AG09309 (cell line): ENCODE measurements at regions not wholly inside any gene's neighbourhood (a gene's known extent, or its start where the extent isn't known, plus 50 kb on each side); places are given as distances from the start of the nearest gene placed in this dataset.

ENCODE experiments used
- DNase-seq: peaks from one replicate; pipeline ENCODE4 v3.0.0-alpha.2; 2010; ENCODE audit warnings: low read depth
- H3K4me3 ChIP-seq: 2 replicates; pipeline ENCODE4 v1.5.1; 2011; ENCODE audit warnings: mild to moderate bottlenecking, low read depth, low read length, moderate library complexity; ENCODE audit not compliant: control insufficient read depth
- CTCF ChIP-seq: IDR thresholded peaks from 2 replicates; pipeline ENCODE4 v1.5.1; 2011; ENCODE audit warnings: mild to moderate bottlenecking, low read depth, low read length, inconsistent platforms; ENCODE audit not compliant: insufficient read depth, control insufficient read depth; ENCODE audit errors: missing control alignments

- DNase-seq = no peak
- no peak overlapping the region for H3K4me3 ChIP-seq
- no peak for TF ChIP-seq CTCF
Measured at GRCh38 chr12:12019881-12020280, 50.9 kb upstream of the BCL2L14 start.

- TF ChIP-seq CTCF = no peak
- no peak overlapping the region for H3K4me3 ChIP-seq
- DNase-seq = no peak
Measured at GRCh38 chr12:12020762-12021161, 50.0 kb upstream of the BCL2L14 start.
